ENCODE measurements at regions not wholly inside any gene's neighbourhood (a gene's known extent, or its start where the extent isn't known, plus 50 kb on each side); places are given as distances from the start of the nearest gene placed in this dataset.

DNA sequence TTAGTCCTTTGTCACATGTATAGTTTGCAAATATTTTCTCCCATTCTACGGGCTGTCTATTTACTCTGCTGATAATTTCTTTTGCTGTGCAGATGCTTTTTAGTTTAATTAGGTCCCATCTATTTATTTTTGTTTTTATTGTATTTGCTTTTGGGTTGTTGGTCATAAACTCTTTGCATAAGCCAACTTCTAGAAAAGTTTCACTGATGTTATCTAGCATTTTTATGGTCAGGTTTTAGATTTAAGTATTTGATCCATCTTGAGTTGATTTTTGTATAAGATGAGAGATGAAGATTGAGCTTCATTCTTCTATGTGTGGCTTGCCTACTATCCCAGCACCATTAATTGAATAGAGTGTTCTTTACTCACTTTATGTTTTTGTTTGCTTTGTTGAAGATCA is 1008.4 kb upstream of the ATXN7L3B start:
- TF ChIP-seq, protein P1, sequence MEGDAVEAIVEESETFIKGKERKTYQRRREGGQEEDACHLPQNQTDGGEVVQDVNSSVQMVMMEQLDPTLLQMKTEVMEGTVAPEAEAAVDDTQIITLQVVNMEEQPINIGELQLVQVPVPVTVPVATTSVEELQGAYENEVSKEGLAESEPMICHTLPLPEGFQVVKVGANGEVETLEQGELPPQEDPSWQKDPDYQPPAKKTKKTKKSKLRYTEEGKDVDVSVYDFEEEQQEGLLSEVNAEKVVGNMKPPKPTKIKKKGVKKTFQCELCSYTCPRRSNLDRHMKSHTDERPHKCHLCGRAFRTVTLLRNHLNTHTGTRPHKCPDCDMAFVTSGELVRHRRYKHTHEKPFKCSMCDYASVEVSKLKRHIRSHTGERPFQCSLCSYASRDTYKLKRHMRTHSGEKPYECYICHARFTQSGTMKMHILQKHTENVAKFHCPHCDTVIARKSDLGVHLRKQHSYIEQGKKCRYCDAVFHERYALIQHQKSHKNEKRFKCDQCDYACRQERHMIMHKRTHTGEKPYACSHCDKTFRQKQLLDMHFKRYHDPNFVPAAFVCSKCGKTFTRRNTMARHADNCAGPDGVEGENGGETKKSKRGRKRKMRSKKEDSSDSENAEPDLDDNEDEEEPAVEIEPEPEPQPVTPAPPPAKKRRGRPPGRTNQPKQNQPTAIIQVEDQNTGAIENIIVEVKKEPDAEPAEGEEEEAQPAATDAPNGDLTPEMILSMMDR (conservative IDR thresholded peaks at IDR 0.05; ENCODE audit: low read length) = no peak
- no peak for TF ChIP-seq EZH2phosphoT487 (IDR thresholded peaks at IDR 0.05; ENCODE audit: borderline replicate concordance)

All from Loucy (cell line).